ENCODE measurements at regions not wholly inside any gene's neighbourhood (a gene's known extent, or its start where the extent isn't known, plus 50 kb on each side); places are given as distances from the start of the nearest gene placed in this dataset.

DNA sequence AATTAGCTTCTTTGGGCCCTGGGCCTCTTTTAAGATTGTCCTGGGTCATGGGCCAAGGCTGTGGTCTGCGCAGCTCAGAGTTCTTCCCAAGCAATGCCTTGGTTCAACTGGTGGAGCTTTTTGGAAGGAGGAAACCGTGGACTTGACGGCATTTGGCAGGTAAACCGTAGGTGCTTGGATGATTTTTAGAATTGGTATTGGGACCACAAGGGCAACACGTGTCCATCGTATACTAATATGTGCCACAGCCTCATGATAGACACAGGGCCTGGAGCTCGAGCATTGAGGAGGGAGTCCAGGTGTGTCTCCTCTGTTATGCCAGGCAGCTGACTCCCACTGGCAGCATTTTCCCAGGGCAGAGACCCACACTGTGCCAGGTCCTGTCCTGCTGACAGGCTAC, 120.9 kb upstream of the PITX1 start:
- no peaks in the 10 kb centered on the region for H3K79me2 ChIP-seq (ENCODE audit: control insufficient read depth, insufficient read depth, low read length)
- ChIA-PET CTCF (no interaction called here), POLR2A (no interaction called here)
- H3K27ac ChIP-seq (ENCODE audit: insufficient read depth, low read depth, low read length), result no peak overlapping the region
- no peak overlapping the region for H3K4me2 ChIP-seq (ENCODE audit: insufficient read depth, low read length)
- no TSS peak for BruUV-seq (replicated peaks)
- H2AFZ ChIP-seq (ENCODE audit: low read depth, low read length), result no peak overlapping the region
- no peak for TF ChIP-seq JUN (IDR thresholded peaks at IDR 0.05; ENCODE audit: borderline replicate concordance, insufficient read depth, insufficient read length, low read depth)
- TF ChIP-seq, protein P1, sequence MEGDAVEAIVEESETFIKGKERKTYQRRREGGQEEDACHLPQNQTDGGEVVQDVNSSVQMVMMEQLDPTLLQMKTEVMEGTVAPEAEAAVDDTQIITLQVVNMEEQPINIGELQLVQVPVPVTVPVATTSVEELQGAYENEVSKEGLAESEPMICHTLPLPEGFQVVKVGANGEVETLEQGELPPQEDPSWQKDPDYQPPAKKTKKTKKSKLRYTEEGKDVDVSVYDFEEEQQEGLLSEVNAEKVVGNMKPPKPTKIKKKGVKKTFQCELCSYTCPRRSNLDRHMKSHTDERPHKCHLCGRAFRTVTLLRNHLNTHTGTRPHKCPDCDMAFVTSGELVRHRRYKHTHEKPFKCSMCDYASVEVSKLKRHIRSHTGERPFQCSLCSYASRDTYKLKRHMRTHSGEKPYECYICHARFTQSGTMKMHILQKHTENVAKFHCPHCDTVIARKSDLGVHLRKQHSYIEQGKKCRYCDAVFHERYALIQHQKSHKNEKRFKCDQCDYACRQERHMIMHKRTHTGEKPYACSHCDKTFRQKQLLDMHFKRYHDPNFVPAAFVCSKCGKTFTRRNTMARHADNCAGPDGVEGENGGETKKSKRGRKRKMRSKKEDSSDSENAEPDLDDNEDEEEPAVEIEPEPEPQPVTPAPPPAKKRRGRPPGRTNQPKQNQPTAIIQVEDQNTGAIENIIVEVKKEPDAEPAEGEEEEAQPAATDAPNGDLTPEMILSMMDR (IDR thresholded peaks at IDR 0.05; ENCODE audit: extremely low read depth in 1 of 2, insufficient read depth in 1 of 2, low read depth in 1 of 2, low read length in 2 of 2), result no peak
- no peak for TF ChIP-seq EZH2 (IDR thresholded peaks at IDR 0.05; ENCODE audit: borderline replicate concordance, low read depth, low read length, severe bottlenecking)
- TF ChIP-seq POLR2AphosphoS5 (IDR thresholded peaks at IDR 0.05; ENCODE audit: insufficient read depth, low read depth, low read length), result no peak
- TF ChIP-seq FOS (IDR thresholded peaks at IDR 0.05; ENCODE audit: borderline replicate concordance, insufficient read depth, low read length), result no peak
- no peak for TF ChIP-seq GATA2 (IDR thresholded peaks at IDR 0.05; ENCODE audit: insufficient read depth, insufficient read length, low read depth, low read length)
- no peak for TF ChIP-seq POLR2A (IDR thresholded peaks at IDR 0.05; ENCODE audit: low read depth, low read length)
- TF ChIP-seq MYC (IDR thresholded peaks at IDR 0.05; ENCODE audit: low read depth, low read length), result no peak
- no peaks in the 10 kb centered on the region for H3K4me1 ChIP-seq (ENCODE audit: control insufficient read depth, extremely low read depth, insufficient read depth, low read length)
- H3K9ac ChIP-seq (replicated peaks; ENCODE audit: extremely low read depth, insufficient read depth, low read length), result no peak overlapping the region
- no peaks in the 10 kb centered on the region for H3K36me3 ChIP-seq (ENCODE audit: control insufficient read depth in 2 of 2, extremely low read depth in 1 of 2, insufficient read depth in 2 of 2, low read length in 2 of 2)
- H4K20me1 ChIP-seq (replicated peaks; ENCODE audit: control insufficient read depth, extremely low read depth, insufficient read depth, low read length), result no peaks in the 10 kb centered on the region
- no peaks in the 10 kb centered on the region for H3K9me1 ChIP-seq (replicated peaks; ENCODE audit: control insufficient read depth, extremely low read depth, insufficient read depth, low read length)
- dilution Hi-C loops (cut with MboI; ENCODE audit: extremely low pct_ligation_motif_present, low sequenced_read_pairs), result no loop called here
- FAIRE-seq, result no peak
- no peaks in the 10 kb centered on the region for H3K9me3 ChIP-seq (replicated peaks; ENCODE audit: control insufficient read depth, insufficient read depth, low read length)
- peaks cover 0 to 9% of the 10 kb centered on the region in 2 experiments for H3K27me3 ChIP-seq (ENCODE audit: control insufficient read depth in 2 of 2, insufficient read depth in 2 of 2, low read length in 2 of 2)
- no peak for DNase-seq (ENCODE audit: low read depth, low spot score)
- intact Hi-C loops (cut with micrococcal nuclease), result no loop called here
- no peak overlapping the region for H3K4me3 ChIP-seq (replicated peaks in 1 of 3; ENCODE audit: insufficient read depth in 1 of 3, low read depth in 1 of 3, low read length in 3 of 3)
